Stomach smooth muscle (tissue), 2 donors: ENCODE measurements at regions not wholly inside any gene's neighbourhood (a gene's known extent, or its start where the extent isn't known, plus 50 kb on each side); places are given as distances from the start of the nearest gene placed in this dataset.

Experiments used
- H3K27ac ChIP-seq: one replicate; pipeline ENCODE4 v1.7.0; 2013; ENCODE audit warnings: mild to moderate bottlenecking, low read length, inconsistent platforms
- H3K27me3 ChIP-seq, 2 donors: one replicate each; pipeline ENCODE4 v1.7.0; 2013; ENCODE audit warnings: low read length in 2 of 2; ENCODE audit not compliant: insufficient read depth in 2 of 2, control insufficient read depth in 1 of 2
- H3K36me3 ChIP-seq, 2 donors: one replicate each; pipeline ENCODE4 v1.7.0; 2013; ENCODE audit warnings: low read length in 2 of 2; ENCODE audit not compliant: control insufficient read depth in 2 of 2, insufficient read depth in 2 of 2
- H3K4me1 ChIP-seq: one replicate; pipeline ENCODE4 v1.7.0; 2013; ENCODE audit warnings: low read length; ENCODE audit not compliant: control insufficient read depth, insufficient read depth
- H3K4me3 ChIP-seq, 2 donors: one replicate each; pipeline ENCODE4 v1.7.0; 2013; ENCODE audit warnings: low read length in 2 of 2
- H3K9ac ChIP-seq, 2 donors: one replicate each; pipeline ENCODE4 v1.7.0; 2013; ENCODE audit warnings: low read length in 2 of 2, mild to moderate bottlenecking in 1 of 2
- H3K9me3 ChIP-seq, 2 donors: one replicate each; pipeline ENCODE4 v1.7.0; 2013; ENCODE audit warnings: low read length in 2 of 2; ENCODE audit not compliant: control insufficient read depth in 2 of 2
- donor health status: healthy.
- donor health status: Pancreatic carcinoma.

DNA sequence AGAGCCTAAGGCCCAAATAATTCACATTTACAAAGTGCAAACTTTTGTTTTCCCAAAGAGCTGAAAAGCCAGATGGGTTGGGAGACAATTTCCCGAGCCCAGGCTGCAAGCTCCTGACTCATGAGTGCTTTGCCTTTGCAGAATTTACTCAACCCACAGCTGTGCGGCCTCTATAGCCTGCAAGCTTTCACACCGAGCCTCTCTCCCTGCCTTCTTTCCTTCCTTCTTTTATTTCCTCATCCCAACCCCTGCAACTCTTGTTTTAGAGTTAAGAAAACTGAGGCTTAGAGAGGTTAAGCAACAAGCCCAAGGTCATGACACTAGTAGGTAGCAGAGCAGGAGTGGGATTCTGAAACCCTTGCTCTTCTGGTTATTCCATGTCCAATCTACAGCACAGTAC, 203.0 kb upstream of the GPR26 start:
- no peak overlapping the region for H3K4me3 ChIP-seq
- H3K9ac ChIP-seq: no peak overlapping the region
- H3K4me1 ChIP-seq: no peaks in the 10 kb centered on the region
- H3K36me3 ChIP-seq: no peaks in the 10 kb centered on the region
- no peaks in the 10 kb centered on the region for H3K27me3 ChIP-seq
- no peaks in the 10 kb centered on the region for H3K9me3 ChIP-seq
- H3K27ac ChIP-seq: no peak overlapping the region

DNA sequence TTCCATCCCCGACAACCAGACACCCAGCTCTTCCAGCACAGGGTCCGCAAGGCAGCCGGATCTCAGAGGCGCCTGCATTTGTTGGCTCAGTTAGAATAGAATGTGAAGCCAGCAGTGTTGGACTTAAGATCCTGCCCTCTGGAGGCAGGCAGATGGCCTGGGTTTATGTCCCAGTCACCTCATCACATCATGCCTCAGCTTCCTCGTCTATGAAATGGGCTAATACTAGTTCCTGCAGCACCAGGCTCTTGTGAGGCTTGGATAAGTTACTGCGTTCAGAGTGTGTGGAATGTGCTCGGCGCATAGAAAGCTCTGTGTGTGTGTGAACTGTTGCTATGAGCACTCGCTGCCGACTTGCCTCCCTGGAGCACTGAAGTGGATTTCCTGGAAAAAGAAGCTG, 202.5 kb upstream of the GPR26 start:
- Histone ChIP-seq H3K9me3 (no peaks in the 10 kb centered on the region), H3K27ac (no peak overlapping the region), H3K36me3 (no peaks in the 10 kb centered on the region), H3K4me1 (no peaks in the 10 kb centered on the region), H3K9ac (no peak overlapping the region), H3K4me3 (no peak overlapping the region), H3K27me3 (no peaks in the 10 kb centered on the region)

DNA sequence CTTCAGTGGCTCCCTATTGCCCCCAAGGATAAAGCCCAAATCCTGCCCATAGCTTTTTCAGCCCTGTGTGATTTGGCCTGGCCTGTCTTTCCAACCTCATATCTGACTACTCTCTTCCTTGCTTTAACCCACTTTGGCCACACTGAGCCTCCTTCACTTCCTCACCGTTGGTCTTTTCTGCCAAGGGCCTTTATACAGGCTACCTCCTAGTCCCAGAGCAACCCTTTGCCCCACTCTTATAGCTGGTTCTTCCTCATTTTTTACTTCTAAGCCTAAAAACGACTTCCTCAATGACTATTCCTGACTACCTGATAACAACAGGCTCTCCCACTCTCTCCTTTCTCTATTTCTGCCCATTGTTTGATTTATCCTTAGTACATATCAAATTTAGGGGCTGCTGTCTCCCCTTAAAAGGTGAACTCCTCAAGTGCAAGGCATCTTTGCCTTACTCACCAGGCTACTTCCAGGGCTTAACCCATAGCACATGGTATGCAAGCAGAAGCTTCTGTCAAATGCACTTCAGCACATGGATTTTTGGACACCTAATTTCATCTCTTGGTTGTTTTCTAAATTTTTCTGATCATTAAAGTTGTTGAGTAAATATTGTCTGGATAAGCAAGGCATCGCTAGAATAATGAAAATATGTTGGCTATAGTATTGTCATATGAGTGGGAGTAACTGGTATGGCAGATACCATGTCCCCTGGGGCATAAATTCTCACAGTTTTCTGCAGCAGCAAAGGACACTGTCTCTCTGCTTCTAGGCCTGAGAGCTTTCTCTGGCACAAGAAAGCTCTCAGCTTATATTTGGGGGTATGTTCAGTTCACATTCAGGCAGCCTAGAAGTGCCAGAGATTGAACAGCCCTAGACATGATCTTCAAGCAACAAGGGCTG, 201.5 kb upstream of the GPR26 start:
- H3K27me3 ChIP-seq: no peaks in the 10 kb centered on the region
- no peak overlapping the region for H3K9ac ChIP-seq
- no peak overlapping the region for H3K27ac ChIP-seq

DNA sequence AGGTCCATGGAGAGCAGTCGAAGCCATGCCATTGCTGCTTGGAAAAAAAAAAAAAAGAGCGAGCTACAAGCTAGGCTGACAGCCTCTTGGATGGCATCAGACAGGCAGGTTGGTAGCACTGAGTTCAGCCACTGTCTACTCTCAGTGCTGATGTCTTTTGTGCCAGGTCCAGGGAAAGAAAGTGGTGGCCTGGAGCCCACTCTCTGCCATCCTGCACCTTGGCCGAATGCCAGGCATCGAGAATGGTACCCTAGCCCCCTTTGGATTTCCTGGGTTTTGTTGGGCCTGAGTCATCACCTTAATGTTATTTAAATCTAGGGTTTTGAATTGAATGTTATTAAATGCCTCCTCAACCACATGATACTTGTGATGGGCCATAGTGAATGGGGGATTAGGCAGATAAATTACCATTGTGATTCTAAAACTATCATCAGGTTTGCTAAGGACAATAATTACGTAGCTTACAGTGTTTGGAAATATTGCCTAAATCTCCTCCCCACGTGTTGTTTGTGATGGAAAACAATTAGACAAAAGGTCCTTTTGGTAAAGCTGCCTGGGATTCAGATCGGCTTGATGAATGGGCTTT, 195.7 kb upstream of the GPR26 start:
- Histone ChIP-seq H3K4me1 (no peaks in the 10 kb centered on the region), H3K9me3 (no peaks in the 10 kb centered on the region), H3K36me3 (no peaks in the 10 kb centered on the region), H3K9ac (no peak overlapping the region), H3K27me3 (peaks cover 0 to under 1% of the 10 kb centered on the region in 2 donors), H3K4me3 (no peak overlapping the region), H3K27ac (no peak overlapping the region)

More for the DNA sequence above, 201.5 kb upstream of the GPR26 start:
- Histone ChIP-seq H3K36me3 (no peaks in the 10 kb centered on the region), H3K9me3 (no peaks in the 10 kb centered on the region), H3K4me1 (no peaks in the 10 kb centered on the region), H3K4me3 (no peak overlapping the region)

- H3K4me1 ChIP-seq: no peaks in the 10 kb centered on the region
- no peaks in the 10 kb centered on the region for H3K36me3 ChIP-seq
- no peak overlapping the region for H3K4me3 ChIP-seq
- no peak overlapping the region for H3K27ac ChIP-seq
- no peak overlapping the region for H3K9ac ChIP-seq
- H3K27me3 ChIP-seq: peaks cover 0 to 2% of the 10 kb centered on the region in 2 donors
- no peaks in the 10 kb centered on the region for H3K9me3 ChIP-seq
Observed at GRCh38 chr10:123471811-123472210, 194.3 kb upstream of the GPR26 start.

DNA sequence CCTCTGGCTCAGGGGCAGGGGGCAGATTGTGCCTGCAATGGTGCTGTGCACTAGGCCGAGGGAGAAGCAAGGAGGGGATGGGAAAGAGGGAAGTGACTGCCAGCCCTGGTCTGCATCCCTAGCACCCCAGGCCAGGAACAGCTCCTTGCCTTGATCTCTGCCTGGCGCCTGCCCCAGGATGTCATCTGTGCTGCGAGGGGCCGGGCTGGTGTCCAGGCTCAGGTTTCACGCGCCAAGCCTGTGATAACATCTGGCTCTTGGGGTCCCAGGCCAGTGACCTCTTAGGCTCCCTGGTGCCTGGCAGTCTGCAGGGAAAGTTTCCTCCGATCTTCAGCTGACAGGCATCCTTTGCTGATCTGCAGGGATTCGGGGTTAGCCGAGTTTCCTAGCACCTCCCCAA, 193.5 kb upstream of the GPR26 start:
- Histone ChIP-seq H3K27me3 (peaks cover 0 to 2% of the 10 kb centered on the region in 2 donors), H3K4me1 (no peaks in the 10 kb centered on the region), H3K9ac (no peak overlapping the region), H3K4me3 (no peak overlapping the region), H3K27ac (no peak overlapping the region), H3K9me3 (no peaks in the 10 kb centered on the region), H3K36me3 (no peaks in the 10 kb centered on the region)

DNA sequence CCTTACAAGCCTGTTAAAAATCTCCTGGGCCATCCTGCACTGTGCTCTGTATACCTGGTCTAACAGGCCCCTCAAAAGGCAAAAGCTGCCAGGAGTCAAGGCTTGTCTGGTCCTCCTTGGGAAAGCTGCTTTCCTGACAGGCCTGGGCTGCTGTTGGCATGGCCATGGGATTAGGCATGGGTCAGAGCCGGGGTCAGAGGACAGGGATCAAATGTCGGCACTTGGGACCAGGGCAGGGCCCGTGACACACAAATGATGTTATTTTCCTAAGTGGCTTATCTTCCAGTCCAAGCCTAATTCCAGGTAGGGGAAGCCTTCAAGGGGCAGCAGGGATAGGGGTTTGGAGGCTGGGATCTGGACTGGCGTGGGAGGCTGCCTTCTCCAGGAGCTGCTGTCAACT, 191.5 kb upstream of the GPR26 start:
- no peak overlapping the region for H3K27ac ChIP-seq
- peaks cover 0 to 2% of the 10 kb centered on the region in 2 donors for H3K27me3 ChIP-seq
- H3K36me3 ChIP-seq: no peaks in the 10 kb centered on the region
- no peaks in the 10 kb centered on the region for H3K9me3 ChIP-seq
- H3K9ac ChIP-seq: no peak overlapping the region
- H3K4me1 ChIP-seq: no peaks in the 10 kb centered on the region
- H3K4me3 ChIP-seq: no peak overlapping the region

- Histone ChIP-seq H3K36me3 (no peaks in the 10 kb centered on the region), H3K27me3 (peaks cover 0 to 2% of the 10 kb centered on the region in 2 donors), H3K4me1 (no peaks in the 10 kb centered on the region), H3K9me3 (no peaks in the 10 kb centered on the region), H3K9ac (no peak overlapping the region), H3K27ac (no peak overlapping the region), H3K4me3 (no peak overlapping the region)
Observed at GRCh38 chr10:123475466-123475865, 190.7 kb upstream of the GPR26 start.

GRCh38 chr10:123478116-123478515, 188.0 kb upstream of the GPR26 start:
- no peaks in the 10 kb centered on the region for H3K36me3 ChIP-seq
- no peak overlapping the region for H3K4me3 ChIP-seq
- H3K27me3 ChIP-seq: peaks cover 0 to 2% of the 10 kb centered on the region in 2 donors
- no peaks in the 10 kb centered on the region for H3K4me1 ChIP-seq
- H3K9ac ChIP-seq: no peak overlapping the region
- no peak overlapping the region for H3K27ac ChIP-seq
- no peaks in the 10 kb centered on the region for H3K9me3 ChIP-seq

DNA sequence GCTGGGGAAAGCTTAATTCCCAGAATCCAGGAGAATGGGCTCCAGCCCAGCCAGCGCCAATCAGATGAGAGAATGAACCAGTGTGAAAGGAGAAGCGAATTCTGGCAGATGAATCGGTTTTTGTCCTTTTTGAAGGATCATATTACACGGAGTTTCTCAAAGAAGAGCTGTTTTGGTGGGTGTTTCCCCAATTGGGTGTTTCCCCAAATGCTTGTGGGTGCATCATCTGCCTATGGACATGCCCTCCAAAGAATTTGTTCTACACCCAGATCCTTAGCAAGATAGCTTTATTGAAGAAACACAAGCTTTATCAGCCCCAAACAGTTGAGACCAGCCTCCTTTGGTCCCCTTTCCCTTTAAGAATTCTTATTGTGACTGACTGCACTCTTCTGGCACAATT, 186.5 kb upstream of the GPR26 start:
- Histone ChIP-seq H3K4me3 (no peak overlapping the region), H3K27ac (no peak overlapping the region)

DNA sequence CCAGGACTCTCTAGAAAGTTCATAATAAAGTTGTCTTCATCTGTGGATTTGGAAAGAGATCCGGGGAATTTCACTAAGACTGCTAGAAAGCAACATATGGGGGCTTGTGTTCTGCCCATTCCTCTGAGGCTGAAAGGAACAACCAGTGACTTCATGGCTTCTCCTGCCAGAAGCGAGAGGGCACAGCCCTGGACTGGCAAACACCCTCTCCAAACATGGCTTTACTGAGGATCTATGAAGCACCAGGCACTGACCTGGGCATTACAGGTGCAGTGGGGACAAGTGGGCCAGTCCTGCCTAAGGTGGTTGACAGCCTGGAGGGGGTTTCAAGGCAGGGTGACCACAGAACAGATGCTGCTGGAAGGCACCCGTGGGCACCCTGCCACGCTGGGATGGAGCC, 185.8 kb upstream of the GPR26 start:
- Histone ChIP-seq H3K36me3 (no peaks in the 10 kb centered on the region), H3K27me3 (peaks cover 0 to 2% of the 10 kb centered on the region in 2 donors), H3K9me3 (no peaks in the 10 kb centered on the region), H3K4me3 (no peak overlapping the region), H3K9ac (no peak overlapping the region), H3K4me1 (no peaks in the 10 kb centered on the region), H3K27ac (no peak overlapping the region)

More for the DNA sequence above, 186.5 kb upstream of the GPR26 start:
- Histone ChIP-seq H3K36me3 (no peaks in the 10 kb centered on the region), H3K9ac (no peak overlapping the region), H3K27me3 (peaks cover 0 to 2% of the 10 kb centered on the region in 2 donors), H3K9me3 (no peaks in the 10 kb centered on the region), H3K4me1 (no peaks in the 10 kb centered on the region)
